ENCODE measurements at regions not wholly inside any gene's neighbourhood (a gene's known extent, or its start where the extent isn't known, plus 50 kb on each side); places are given as distances from the start of the nearest gene placed in this dataset.

- no peaks in the 10 kb centered on the region for H3K4me1 ChIP-seq (ENCODE audit: insufficient read depth)
- H3K79me2 ChIP-seq (ENCODE audit: insufficient read depth), result no peaks in the 10 kb centered on the region
- H2AFZ ChIP-seq, result no peak overlapping the region
- H4K20me1 ChIP-seq (ENCODE audit: insufficient read depth), result no peaks in the 10 kb centered on the region
- H3K4me3 ChIP-seq, result no peak overlapping the region
- in situ Hi-C loops (cut with MboI), result no loop called here
- TF ChIP-seq EZH2 (IDR thresholded peaks at IDR 0.05; ENCODE audit: insufficient read depth, poor library complexity, severe bottlenecking) (no peak), EZH2phosphoT487 (IDR thresholded peaks at IDR 0.05; ENCODE audit: insufficient read depth, low read depth) (no peak)
- H3K36me3 ChIP-seq (ENCODE audit: low read depth), result no peaks in the 10 kb centered on the region
- H3K27ac ChIP-seq, result no peak overlapping the region
- no peaks in the 10 kb centered on the region for H3K27me3 ChIP-seq (replicated peaks; ENCODE audit: insufficient read depth)
- H3K9me3 ChIP-seq (ENCODE audit: low read depth), result no peaks in the 10 kb centered on the region
- H3K9ac ChIP-seq, result no peak overlapping the region
- no peaks in the 10 kb centered on the region for H3K9me2 ChIP-seq (ENCODE audit: insufficient read depth)
- H3F3A ChIP-seq (ENCODE audit: insufficient read depth), result no peaks in the 10 kb centered on the region
- DNase-seq, result no peak
- no peak overlapping the region for H3K4me2 ChIP-seq (ENCODE audit: unreplicated experiment)
- WGBS, 2 experiments (ENCODE audit: low coverage in 1 of 2, low lambda C conversion rate in 2 of 2, missing lambda C conversion rate in 2 of 2), result 78 to 80% methylated on average over 4 of the region's 4 CpGs
Observed at GRCh38 chr9:115759426-115759825, 394.2 kb upstream of the PAPPA start.

- Histone ChIP-seq H3K4me3 (no peak overlapping the region), H3F3A (ENCODE audit: insufficient read depth) (no peaks in the 10 kb centered on the region), H2AFZ (no peak overlapping the region), H3K9me2 (ENCODE audit: insufficient read depth) (no peaks in the 10 kb centered on the region), H3K4me2 (ENCODE audit: unreplicated experiment) (no peak overlapping the region), H3K36me3 (ENCODE audit: low read depth) (no peaks in the 10 kb centered on the region), H3K79me2 (ENCODE audit: insufficient read depth) (no peaks in the 10 kb centered on the region), H3K9me3 (ENCODE audit: low read depth) (no peaks in the 10 kb centered on the region), H3K27ac (no peak overlapping the region), H3K4me1 (ENCODE audit: insufficient read depth) (no peaks in the 10 kb centered on the region), H3K27me3 (replicated peaks; ENCODE audit: insufficient read depth) (no peaks in the 10 kb centered on the region), H3K9ac (no peak overlapping the region), H4K20me1 (ENCODE audit: insufficient read depth) (no peaks in the 10 kb centered on the region)
- in situ Hi-C loops (cut with MboI), result no loop called here
- WGBS, 2 experiments (ENCODE audit: low coverage in 1 of 2, low lambda C conversion rate in 2 of 2, missing lambda C conversion rate in 2 of 2), result 97 to 100% methylated on average over 1 of the region's 1 CpG
- DNase-seq, result no peak
- no peak for TF ChIP-seq EZH2 (IDR thresholded peaks at IDR 0.05; ENCODE audit: insufficient read depth, poor library complexity, severe bottlenecking)
Observed at GRCh38 chr9:115764645-115765044, 388.9 kb upstream of the PAPPA start.

- H3K9me2 ChIP-seq (ENCODE audit: insufficient read depth), result no peaks in the 10 kb centered on the region
Observed at GRCh38 chr9:115765060-115765459, 388.5 kb upstream of the PAPPA start.

GRCh38 chr9:115766370-115766955 lies 387.1 kb upstream of the PAPPA start:
- no peak overlapping the region for H3K4me2 ChIP-seq (ENCODE audit: unreplicated experiment)
- no peaks in the 10 kb centered on the region for H3K36me3 ChIP-seq (ENCODE audit: low read depth)
- no peak overlapping the region for H2AFZ ChIP-seq
- H4K20me1 ChIP-seq (ENCODE audit: insufficient read depth), result no peaks in the 10 kb centered on the region
- no peak overlapping the region for H3K27ac ChIP-seq
- 37 to 40% methylated on average over 5 of the region's 5 CpGs for WGBS, 2 experiments (ENCODE audit: low coverage in 1 of 2, low lambda C conversion rate in 2 of 2, missing lambda C conversion rate in 2 of 2)
- H3K4me1 ChIP-seq (ENCODE audit: insufficient read depth), result no peaks in the 10 kb centered on the region
- H3K4me3 ChIP-seq, result no peak overlapping the region
- TF ChIP-seq EZH2phosphoT487 (IDR thresholded peaks at IDR 0.05; ENCODE audit: insufficient read depth, low read depth) (no peak), EZH2 (IDR thresholded peaks at IDR 0.05; ENCODE audit: insufficient read depth, poor library complexity, severe bottlenecking) (no peak)
- no peaks in the 10 kb centered on the region for H3K79me2 ChIP-seq (ENCODE audit: insufficient read depth)
- H3K9me2 ChIP-seq (ENCODE audit: insufficient read depth), result no peaks in the 10 kb centered on the region
- no peak for DNase-seq
- no peaks in the 10 kb centered on the region for H3K9me3 ChIP-seq (ENCODE audit: low read depth)
- H3K9ac ChIP-seq, result no peak overlapping the region
- no peaks in the 10 kb centered on the region for H3K27me3 ChIP-seq (replicated peaks; ENCODE audit: insufficient read depth)
- in situ Hi-C loops (cut with MboI), result no loop called here
- H3F3A ChIP-seq (ENCODE audit: insufficient read depth), result no peaks in the 10 kb centered on the region

More at GRCh38 chr9:115765060-115765459, 388.5 kb upstream of the PAPPA start:
- Histone ChIP-seq H3K9me3 (ENCODE audit: low read depth) (no peaks in the 10 kb centered on the region), H3K9ac (no peak overlapping the region), H3K27me3 (replicated peaks; ENCODE audit: insufficient read depth) (no peaks in the 10 kb centered on the region), H3K4me1 (ENCODE audit: insufficient read depth) (no peaks in the 10 kb centered on the region), H3K27ac (no peak overlapping the region), H3F3A (ENCODE audit: insufficient read depth) (no peaks in the 10 kb centered on the region), H2AFZ (no peak overlapping the region), H3K4me3 (no peak overlapping the region), H3K79me2 (ENCODE audit: insufficient read depth) (no peaks in the 10 kb centered on the region), H4K20me1 (ENCODE audit: insufficient read depth) (no peaks in the 10 kb centered on the region), H3K4me2 (ENCODE audit: unreplicated experiment) (no peak overlapping the region), H3K36me3 (ENCODE audit: low read depth) (no peaks in the 10 kb centered on the region)
- no peak for TF ChIP-seq EZH2phosphoT487 (IDR thresholded peaks at IDR 0.05; ENCODE audit: insufficient read depth, low read depth)
- TF ChIP-seq EZH2 (IDR thresholded peaks at IDR 0.05; ENCODE audit: insufficient read depth, poor library complexity, severe bottlenecking), result no peak
- no peak for DNase-seq
- WGBS, 2 experiments (ENCODE audit: low coverage in 1 of 2, low lambda C conversion rate in 2 of 2, missing lambda C conversion rate in 2 of 2), result 88 to 93% methylated on average over 2 of the region's 2 CpGs
- in situ Hi-C loops (cut with MboI), result no loop called here

GRCh38 chr9:115770521-115770920 lies 383.1 kb upstream of the PAPPA start:
- Histone ChIP-seq H3K9ac (no peak overlapping the region), H2AFZ (no peak overlapping the region), H3K4me3 (no peak overlapping the region), H3K36me3 (ENCODE audit: low read depth) (no peaks in the 10 kb centered on the region), H3K9me3 (ENCODE audit: low read depth) (no peaks in the 10 kb centered on the region), H4K20me1 (ENCODE audit: insufficient read depth) (no peaks in the 10 kb centered on the region), H3K4me1 (ENCODE audit: insufficient read depth) (0 out of 2 replicates have a peak, but pooled peaks cover under 1% of the 10 kb centered on the region), H3K27me3 (replicated peaks; ENCODE audit: insufficient read depth) (no peaks in the 10 kb centered on the region), H3F3A (ENCODE audit: insufficient read depth) (no peaks in the 10 kb centered on the region), H3K4me2 (ENCODE audit: unreplicated experiment) (no peak overlapping the region), H3K9me2 (ENCODE audit: insufficient read depth) (no peaks in the 10 kb centered on the region), H3K27ac (no peak overlapping the region), H3K79me2 (ENCODE audit: insufficient read depth) (no peaks in the 10 kb centered on the region)
- in situ Hi-C loops (cut with MboI), result no loop called here
- 82 to 86% methylated on average over 2 of the region's 2 CpGs for WGBS, 2 experiments (ENCODE audit: low coverage in 1 of 2, low lambda C conversion rate in 2 of 2, missing lambda C conversion rate in 2 of 2)
- DNase-seq, result no peak
- TF ChIP-seq EZH2phosphoT487 (IDR thresholded peaks at IDR 0.05; ENCODE audit: insufficient read depth, low read depth), result no peak
- no peak for TF ChIP-seq EZH2 (IDR thresholded peaks at IDR 0.05; ENCODE audit: insufficient read depth, poor library complexity, severe bottlenecking)
